H9 (cell line): ENCODE measurements at regions not wholly inside any gene's neighbourhood (a gene's known extent, or its start where the extent isn't known, plus 50 kb on each side); places are given as distances from the start of the nearest gene placed in this dataset.
"Not testable (repeated sequence)": the region's sequence is repeated elsewhere in the genome, so short reads cannot be mapped to it uniquely, and the experiment has no call there.

ENCODE experiments used
- DNase-seq: peaks from one replicate; pipeline ENCODE4 v3.0.0-alpha.2; 2017
- H2AFZ ChIP-seq: one replicate; pipeline ENCODE4 v1.6.1; 2013; ENCODE audit warnings: mild to moderate bottlenecking, low read length, control low read depth, moderate library complexity
- H2AK5ac ChIP-seq: 2 replicates; pipeline ENCODE4 v1.6.1; 2013; ENCODE audit warnings: low read length, control low read depth, mixed read lengths; ENCODE audit not compliant: insufficient read length
- H2BK120ac ChIP-seq: one replicate; pipeline ENCODE4 v1.6.1; 2013; ENCODE audit warnings: low read depth, mild to moderate bottlenecking, low read length, control low read depth, inconsistent platforms; ENCODE audit not compliant: poor library complexity, severe bottlenecking
- H2BK12ac ChIP-seq: 2 replicates; pipeline ENCODE4 v1.6.1; 2013; ENCODE audit warnings: low read length, control low read depth, mixed read lengths, low read depth; ENCODE audit not compliant: insufficient read length
- H2BK15ac ChIP-seq: 2 replicates; pipeline ENCODE4 v1.6.1; 2013; ENCODE audit warnings: low read depth, low read length, control low read depth
- H2BK20ac ChIP-seq: one replicate; pipeline ENCODE4 v1.6.1; 2013; ENCODE audit warnings: low read depth, mild to moderate bottlenecking, low read length, control low read depth, inconsistent platforms; ENCODE audit not compliant: poor library complexity, severe bottlenecking
- H2BK5ac ChIP-seq: 2 replicates; pipeline ENCODE4 v1.6.1; 2013; ENCODE audit warnings: low read length, control low read depth, mixed read lengths; ENCODE audit not compliant: insufficient read length
- H3K14ac ChIP-seq: 2 replicates; pipeline ENCODE4 v1.6.1; 2013; ENCODE audit warnings: low read length, control low read depth; ENCODE audit not compliant: insufficient read depth
- H3K18ac ChIP-seq: 2 replicates; pipeline ENCODE4 v1.6.1; 2013; ENCODE audit warnings: low read depth, mild to moderate bottlenecking, mixed read lengths, low read length, control low read depth; ENCODE audit not compliant: insufficient read length
- H3K23ac ChIP-seq: 2 replicates; pipeline ENCODE4 v1.6.1; 2013; ENCODE audit warnings: low read length, control low read depth, mixed read lengths, low read depth; ENCODE audit not compliant: insufficient read length
- H3K23me2 ChIP-seq: 2 replicates; pipeline ENCODE4 v1.6.1; 2013; ENCODE audit warnings: low read depth, mild to moderate bottlenecking, mixed read lengths, low read length, control low read depth; ENCODE audit not compliant: insufficient read length, poor library complexity, severe bottlenecking
- H3K27ac ChIP-seq: 2 replicates; pipeline ENCODE4 v1.5.1; 2013; ENCODE audit warnings: low read length, control low read depth, mixed read lengths, low read depth; ENCODE audit not compliant: insufficient read length
- H3K27me3 ChIP-seq: 2 replicates; pipeline ENCODE4 v1.6.1; 2013; ENCODE audit warnings: low read length, control low read depth, inconsistent platforms; ENCODE audit not compliant: insufficient read depth
- H3K4ac ChIP-seq: 2 replicates; pipeline ENCODE4 v1.6.1; 2013; ENCODE audit warnings: low read depth, mild to moderate bottlenecking, control low read depth, inconsistent platforms, low read length, moderate library complexity
- H3K4me1 ChIP-seq: 2 replicates; pipeline ENCODE4 v1.6.1; 2013; ENCODE audit warnings: low read length, control low read depth, inconsistent platforms; ENCODE audit not compliant: insufficient read depth
- H3K4me2 ChIP-seq: 2 replicates; pipeline ENCODE4 v1.6.1; 2013; ENCODE audit warnings: low read length, control low read depth, mixed read lengths; ENCODE audit not compliant: insufficient read length, insufficient read depth
- H3K56ac ChIP-seq: 2 replicates; pipeline ENCODE4 v1.6.1; 2013; ENCODE audit warnings: low read depth, mild to moderate bottlenecking, mixed read lengths, low read length, control low read depth; ENCODE audit not compliant: insufficient read length
- H3K79me1 ChIP-seq: 2 replicates; pipeline ENCODE4 v1.6.1; 2013; ENCODE audit warnings: low read depth, mild to moderate bottlenecking, moderate library complexity, low read length, control low read depth, inconsistent platforms; ENCODE audit not compliant: insufficient read depth, poor library complexity, severe bottlenecking
- H3K79me2 ChIP-seq: 2 replicates; pipeline ENCODE4 v1.6.1; 2013; ENCODE audit warnings: low read length, control low read depth, inconsistent platforms; ENCODE audit not compliant: insufficient read depth
- H3K9ac ChIP-seq: 2 replicates; pipeline ENCODE4 v1.6.1; 2013; ENCODE audit warnings: low read length, control low read depth, mixed read lengths; ENCODE audit not compliant: insufficient read length; ENCODE audit errors: extremely low read depth
- H3K9me3 ChIP-seq: one replicate; pipeline ENCODE4 v1.6.1; 2013; ENCODE audit warnings: low read depth, low read length, inconsistent platforms; ENCODE audit not compliant: control insufficient read depth
- H3T11ph ChIP-seq: one replicate; pipeline ENCODE4 v1.6.1; 2013; ENCODE audit warnings: mild to moderate bottlenecking, low read length, control low read depth, inconsistent platforms
- H4K20me1 ChIP-seq: one replicate; pipeline ENCODE4 v1.6.1; 2013; ENCODE audit not compliant: control insufficient read depth, insufficient read length, insufficient read depth
- H4K5ac ChIP-seq: 2 replicates; pipeline ENCODE4 v1.6.1; 2013; ENCODE audit warnings: low read depth, mild to moderate bottlenecking, mixed read lengths, low read length, control low read depth; ENCODE audit not compliant: insufficient read length
- H4K8ac ChIP-seq: replicated peaks from 2 replicates; pipeline ENCODE4 v1.6.1; 2013; ENCODE audit warnings: low read length, control low read depth, mixed read lengths, low read depth; ENCODE audit not compliant: insufficient read length
- H4K91ac ChIP-seq: 2 replicates; pipeline ENCODE4 v1.6.1; 2013; ENCODE audit warnings: low read depth, mild to moderate bottlenecking, moderate library complexity, mixed read lengths, low read length, control low read depth; ENCODE audit not compliant: insufficient read length
- H3K27ac Mint-ChIP-seq, 3 experiments: 2 replicates in 2 of 3; 3 replicates in 1 of 3; pipeline ENCODE4 v1.8.0; 2020 to 2021; ENCODE audit warnings: mixed read lengths in 3 of 3, mild to moderate bottlenecking in 1 of 3, moderate library complexity in 1 of 3
- H3K27me3 Mint-ChIP-seq: 2 replicates; pipeline ENCODE4 v1.8.0; 2021; ENCODE audit warnings: low read depth, mild to moderate bottlenecking, moderate library complexity, mixed read lengths
- H3K36me3 Mint-ChIP-seq, 3 experiments: 2 replicates in 2 of 3; 3 replicates in 1 of 3; pipeline ENCODE4 v1.8.0; 2020 to 2021; ENCODE audit warnings: low read depth in 3 of 3, mixed read lengths in 3 of 3; ENCODE audit not compliant: insufficient read depth in 1 of 3
- H3K4me1 Mint-ChIP-seq, 2 experiments: 2 replicates each; pipeline ENCODE4 v1.8.0; 2020; ENCODE audit warnings: mixed read lengths in 2 of 2
- H3K4me3 Mint-ChIP-seq, 2 experiments: 2 replicates in 1 of 2; 3 replicates in 1 of 2; pipeline ENCODE4 v1.8.0; 2020 to 2021; ENCODE audit warnings: mild to moderate bottlenecking in 2 of 2, mixed read lengths in 2 of 2, moderate library complexity in 1 of 2
- H3K9me3 Mint-ChIP-seq, 2 experiments: 2 replicates in 1 of 2; 3 replicates in 1 of 2; pipeline ENCODE4 v1.8.0; 2020; ENCODE audit warnings: mild to moderate bottlenecking in 2 of 2, mixed read lengths in 2 of 2, moderate library complexity in 1 of 2
- WGBS: extraction: QIAGEN DNeasy Blood & Tissue Kit; methylation state at CpG from one replicate; pipeline ENCODE4 v1.1.7; 2013; ENCODE audit warnings: missing lambda C conversion rate, low lambda C conversion rate, mixed read lengths; ENCODE audit not compliant: insufficient read length; ENCODE audit errors: extremely low coverage; 5-methylcytosine and 5-hydroxymethylcytosine counted together

- H3K27me3 ChIP-seq, DNase-seq, H2BK12ac ChIP-seq, H2AFZ ChIP-seq, H3K9ac ChIP-seq, H3K4me3 Mint-ChIP-seq, H3K18ac ChIP-seq, H3K23ac ChIP-seq, H2BK15ac ChIP-seq, H2AK5ac ChIP-seq, H3K27ac ChIP-seq, H4K5ac ChIP-seq, H3K9me3 Mint-ChIP-seq, H3K79me2 ChIP-seq, H2BK120ac ChIP-seq, H3K14ac ChIP-seq, H3K4ac ChIP-seq, H3K36me3 Mint-ChIP-seq, H3K27me3 Mint-ChIP-seq, H3K79me1 ChIP-seq, H2BK5ac ChIP-seq, H3K27ac Mint-ChIP-seq, H4K91ac ChIP-seq, H3T11ph ChIP-seq, H3K4me1 Mint-ChIP-seq, H3K56ac ChIP-seq, H3K23me2 ChIP-seq, H3K9me3 ChIP-seq, H2BK20ac ChIP-seq, H4K20me1 ChIP-seq, H3K4me2 ChIP-seq, H4K8ac ChIP-seq, H3K4me1 ChIP-seq: not testable (repeated sequence)
- WGBS: no CpG with 5 or more reads among the region's 6 CpGs
Measured at GRCh38 chr17:64720253-64720652, 58.1 kb upstream of the SMURF2 start.

GRCh38 chr17:64719517-64719916, 57.4 kb upstream of the SMURF2 start:
- H2BK20ac ChIP-seq, H2BK12ac ChIP-seq, H3K4me1 ChIP-seq, H3K14ac ChIP-seq, H4K5ac ChIP-seq, H3K79me1 ChIP-seq, H4K91ac ChIP-seq, H2BK5ac ChIP-seq, H3K4me3 Mint-ChIP-seq, H3K9me3 Mint-ChIP-seq, H3K79me2 ChIP-seq, H3K27me3 ChIP-seq, H2BK120ac ChIP-seq, H2AK5ac ChIP-seq, H3K27ac ChIP-seq, DNase-seq, H3K23ac ChIP-seq, H2BK15ac ChIP-seq, H3K27ac Mint-ChIP-seq, H3K4me2 ChIP-seq, H3K9me3 ChIP-seq, H3T11ph ChIP-seq, H4K8ac ChIP-seq, H3K4me1 Mint-ChIP-seq, H3K56ac ChIP-seq, H3K9ac ChIP-seq, H3K18ac ChIP-seq, H2AFZ ChIP-seq, H3K4ac ChIP-seq, H3K27me3 Mint-ChIP-seq, H3K23me2 ChIP-seq, H3K36me3 Mint-ChIP-seq, H4K20me1 ChIP-seq: not testable (repeated sequence)
- WGBS: no CpG with 5 or more reads among the region's 4 CpGs

- H4K91ac ChIP-seq, H3K23me2 ChIP-seq: not testable (repeated sequence)
- WGBS: no CpG with 5 or more reads among the region's 6 CpGs
Measured at GRCh38 chr17:64718816-64719215, 56.7 kb upstream of the SMURF2 start.

More at GRCh38 chr17:64718816-64719215, 56.7 kb upstream of the SMURF2 start:
- not testable (repeated sequence) for H3K4me1 ChIP-seq, H2AFZ ChIP-seq, H3K36me3 Mint-ChIP-seq, H3K9ac ChIP-seq, H2BK20ac ChIP-seq, H4K8ac ChIP-seq, H3K27me3 Mint-ChIP-seq, H3K4ac ChIP-seq, H4K5ac ChIP-seq, H3K79me2 ChIP-seq, H3K23ac ChIP-seq, H3K27ac ChIP-seq, H3K4me1 Mint-ChIP-seq, H2BK120ac ChIP-seq, H3K4me3 Mint-ChIP-seq, H3K14ac ChIP-seq, H3T11ph ChIP-seq, H3K9me3 Mint-ChIP-seq, H3K27ac Mint-ChIP-seq, H3K56ac ChIP-seq, DNase-seq, H3K79me1 ChIP-seq, H3K18ac ChIP-seq, H3K4me2 ChIP-seq, H4K20me1 ChIP-seq, H2BK15ac ChIP-seq, H2BK12ac ChIP-seq, H2AK5ac ChIP-seq, H3K27me3 ChIP-seq, H3K9me3 ChIP-seq, H2BK5ac ChIP-seq
